ENCODE measurements at regions not wholly inside any gene's neighbourhood (a gene's known extent, or its start where the extent isn't known, plus 50 kb on each side); places are given as distances from the start of the nearest gene placed in this dataset.
A peak's percentile ranks its signal among the peaks of the same experiment; 100 is the strongest.
"Not testable (repeated sequence)": the region's sequence is repeated elsewhere in the genome, so short reads cannot be mapped to it uniquely, and the experiment has no call there.

GRCh38 chr6:21942897-21943296 is 349.3 kb downstream of the SOX4 start:
- Histone ChIP-seq H3K27me3 (ENCODE audit: control insufficient read depth, insufficient read depth, low read length) (no peaks in the 10 kb centered on the region), H3K36me3 (ENCODE audit: control insufficient read depth, insufficient read depth, low read length) (no peaks in the 10 kb centered on the region), H3K4me3 (ENCODE audit: low read depth, low read length) (no peak overlapping the region)
- TF ChIP-seq, protein P1, sequence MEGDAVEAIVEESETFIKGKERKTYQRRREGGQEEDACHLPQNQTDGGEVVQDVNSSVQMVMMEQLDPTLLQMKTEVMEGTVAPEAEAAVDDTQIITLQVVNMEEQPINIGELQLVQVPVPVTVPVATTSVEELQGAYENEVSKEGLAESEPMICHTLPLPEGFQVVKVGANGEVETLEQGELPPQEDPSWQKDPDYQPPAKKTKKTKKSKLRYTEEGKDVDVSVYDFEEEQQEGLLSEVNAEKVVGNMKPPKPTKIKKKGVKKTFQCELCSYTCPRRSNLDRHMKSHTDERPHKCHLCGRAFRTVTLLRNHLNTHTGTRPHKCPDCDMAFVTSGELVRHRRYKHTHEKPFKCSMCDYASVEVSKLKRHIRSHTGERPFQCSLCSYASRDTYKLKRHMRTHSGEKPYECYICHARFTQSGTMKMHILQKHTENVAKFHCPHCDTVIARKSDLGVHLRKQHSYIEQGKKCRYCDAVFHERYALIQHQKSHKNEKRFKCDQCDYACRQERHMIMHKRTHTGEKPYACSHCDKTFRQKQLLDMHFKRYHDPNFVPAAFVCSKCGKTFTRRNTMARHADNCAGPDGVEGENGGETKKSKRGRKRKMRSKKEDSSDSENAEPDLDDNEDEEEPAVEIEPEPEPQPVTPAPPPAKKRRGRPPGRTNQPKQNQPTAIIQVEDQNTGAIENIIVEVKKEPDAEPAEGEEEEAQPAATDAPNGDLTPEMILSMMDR (IDR thresholded peaks at IDR 0.05; ENCODE audit: insufficient read depth, low read length, severe bottlenecking): no peak
- no peak for FAIRE-seq
- DNase-seq (ENCODE audit: low read depth): no peak

GRCh38 chr6:21946298-21946783 is 350.5 kb downstream of the PRL start:
- no peaks in the 10 kb centered on the region for H3K27me3 ChIP-seq (ENCODE audit: control insufficient read depth, insufficient read depth, low read length)

DNA sequence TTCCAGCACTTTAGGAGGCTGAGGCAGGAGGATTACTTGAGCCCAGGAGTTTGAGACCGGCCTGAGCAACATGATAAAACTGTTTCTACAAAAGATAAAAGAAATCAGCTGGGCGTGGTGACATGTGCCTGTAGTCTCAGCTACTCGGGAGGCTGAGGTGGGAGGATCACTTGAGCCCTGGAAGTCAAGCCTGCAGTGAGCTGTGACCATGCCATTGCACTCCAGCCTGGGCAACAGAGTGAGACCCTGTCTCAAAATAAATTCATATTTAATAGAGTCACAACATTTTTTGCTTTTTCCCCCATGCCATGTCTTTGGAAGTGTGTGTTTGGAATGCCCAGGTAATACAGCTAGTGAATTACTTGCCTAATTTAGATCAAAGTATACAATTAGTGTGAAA is 349.6 kb downstream of the PRL start:
- not testable (repeated sequence) for H3K27me3 ChIP-seq (ENCODE audit: control insufficient read depth, insufficient read depth, low read length); DNase-seq (ENCODE audit: low read depth); H3K4me3 ChIP-seq (ENCODE audit: low read depth, low read length); FAIRE-seq; H3K36me3 ChIP-seq (ENCODE audit: control insufficient read depth, insufficient read depth, low read length)

More at GRCh38 chr6:21946298-21946783, 350.5 kb downstream of the PRL start:
- TF ChIP-seq, protein P1 (IDR thresholded peaks at IDR 0.05; ENCODE audit: insufficient read depth, low read length, severe bottlenecking): no peak
- Histone ChIP-seq H3K36me3 (ENCODE audit: control insufficient read depth, insufficient read depth, low read length) (no peaks in the 10 kb centered on the region), H3K4me3 (ENCODE audit: low read depth, low read length) (no peak overlapping the region)
- DNase-seq (ENCODE audit: low read depth): no peak
- no peak for FAIRE-seq

- H3K36me3 ChIP-seq (ENCODE audit: control insufficient read depth, insufficient read depth, low read length): no peaks in the 10 kb centered on the region
- DNase-seq (ENCODE audit: low read depth) (peak; percentile 14), FAIRE-seq (no peak)
- no peaks in the 10 kb centered on the region for H3K27me3 ChIP-seq (ENCODE audit: control insufficient read depth, insufficient read depth, low read length)
- TF ChIP-seq, protein P1 (IDR thresholded peaks at IDR 0.05; ENCODE audit: insufficient read depth, low read length, severe bottlenecking): no peak
- H3K4me3 ChIP-seq (ENCODE audit: low read depth, low read length): no peak overlapping the region
Observed at GRCh38 chr6:21947731-21948386, 349.0 kb downstream of the PRL start.

DNA sequence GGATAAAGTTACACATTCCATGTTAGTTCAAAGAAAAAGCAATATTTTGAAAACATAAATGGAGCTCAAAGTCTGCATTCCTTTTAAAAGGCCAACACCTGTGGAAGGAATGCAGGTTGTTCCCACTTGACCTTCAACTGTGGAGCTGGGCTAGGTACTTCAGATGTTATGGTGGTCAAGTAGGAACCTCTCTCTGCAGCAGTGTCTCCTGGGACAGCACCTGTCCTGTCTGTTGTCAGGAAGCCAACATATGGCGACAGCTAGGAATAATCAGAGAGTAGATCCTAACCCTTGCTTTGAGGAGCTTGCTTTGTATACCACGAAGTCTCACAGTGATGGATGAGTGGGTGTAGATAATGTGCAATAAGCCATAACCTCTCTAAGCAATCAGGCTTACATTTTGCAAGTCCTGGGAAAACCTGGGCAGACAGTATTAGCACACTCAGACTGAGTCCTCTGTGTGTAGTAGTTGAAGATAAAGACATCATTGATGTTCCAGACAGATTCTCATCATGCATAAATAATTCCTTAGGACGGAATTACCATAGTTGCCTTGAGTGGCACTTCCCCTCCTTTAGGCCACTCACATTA is 347.5 kb downstream of the PRL start:
- FAIRE-seq: no peak
- Histone ChIP-seq H3K36me3 (ENCODE audit: control insufficient read depth, insufficient read depth, low read length) (no peaks in the 10 kb centered on the region), H3K4me3 (ENCODE audit: low read depth, low read length) (no peak overlapping the region), H3K27me3 (ENCODE audit: control insufficient read depth, insufficient read depth, low read length) (no peaks in the 10 kb centered on the region)
- no peak for DNase-seq (ENCODE audit: low read depth)
- TF ChIP-seq, protein P1 (IDR thresholded peaks at IDR 0.05; ENCODE audit: insufficient read depth, low read length, severe bottlenecking): no peak

DNA sequence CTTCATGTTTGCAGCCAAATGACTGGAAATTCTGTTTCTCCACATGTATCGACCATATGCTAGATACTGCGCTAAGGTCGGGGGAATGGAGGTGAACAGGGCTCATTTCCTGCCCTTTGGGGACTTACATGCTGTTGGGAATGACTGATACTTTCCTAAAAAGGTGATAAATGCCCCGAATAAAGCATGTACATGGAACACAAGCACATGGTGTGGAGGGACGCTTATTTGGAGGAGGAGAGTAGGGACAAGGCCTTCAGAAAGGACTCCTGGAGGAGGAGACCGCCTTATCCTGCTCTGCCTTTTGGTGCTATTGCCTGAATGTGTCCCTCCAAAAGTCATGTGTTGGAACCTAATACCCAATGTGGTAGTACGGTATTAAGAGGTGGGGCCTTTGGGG is 344.5 kb downstream of the PRL start:
- TF ChIP-seq, protein P1 (IDR thresholded peaks at IDR 0.05; ENCODE audit: insufficient read depth, low read length, severe bottlenecking): no peak
- Histone ChIP-seq H3K27me3 (ENCODE audit: control insufficient read depth, insufficient read depth, low read length) (no peaks in the 10 kb centered on the region), H3K4me3 (ENCODE audit: low read depth, low read length) (no peak overlapping the region), H3K36me3 (ENCODE audit: control insufficient read depth, insufficient read depth, low read length) (no peaks in the 10 kb centered on the region)
- FAIRE-seq (no peak), DNase-seq (ENCODE audit: low read depth) (no peak)

Measured in bronchial epithelial cell (primary cell).